NCI-H2171 treated with DMSO at 0.1 percent for 48 hours (cell line): ENCODE measurements at regions not wholly inside any gene's neighbourhood (a gene's known extent, or its start where the extent isn't known, plus 50 kb on each side); places are given as distances from the start of the nearest gene placed in this dataset.
"Not testable (repeated sequence)": the region's sequence is repeated elsewhere in the genome, so short reads cannot be mapped to it uniquely, and the experiment has no call there.

Experiments used
- DNase-seq: peaks from one replicate; lab custom pipeline; 2025; lab: John Stamatoyannopoulos, UW

DNA sequence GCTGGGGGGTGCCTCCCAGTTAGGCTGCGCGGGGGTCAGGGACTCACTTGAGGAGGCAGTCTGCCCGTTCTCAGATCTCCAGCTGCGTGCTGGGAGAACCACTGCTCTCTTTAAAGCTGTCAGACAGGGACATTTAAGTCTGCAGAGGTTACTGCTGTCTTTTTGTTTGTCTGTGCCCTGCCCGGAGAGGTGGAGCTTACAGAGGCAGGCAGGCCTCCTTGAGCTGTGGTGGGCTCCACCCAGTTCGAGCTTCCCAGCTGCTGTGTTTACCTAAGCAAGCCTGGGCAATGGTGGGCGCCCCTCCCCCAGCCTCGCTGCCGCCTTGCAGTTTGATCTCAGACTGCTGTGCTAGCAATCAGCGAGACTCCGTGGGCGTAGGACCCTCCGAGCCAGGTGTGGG, 584.2 kb upstream of the SLC39A10 start:
- not testable (repeated sequence) for DNase-seq

DNA sequence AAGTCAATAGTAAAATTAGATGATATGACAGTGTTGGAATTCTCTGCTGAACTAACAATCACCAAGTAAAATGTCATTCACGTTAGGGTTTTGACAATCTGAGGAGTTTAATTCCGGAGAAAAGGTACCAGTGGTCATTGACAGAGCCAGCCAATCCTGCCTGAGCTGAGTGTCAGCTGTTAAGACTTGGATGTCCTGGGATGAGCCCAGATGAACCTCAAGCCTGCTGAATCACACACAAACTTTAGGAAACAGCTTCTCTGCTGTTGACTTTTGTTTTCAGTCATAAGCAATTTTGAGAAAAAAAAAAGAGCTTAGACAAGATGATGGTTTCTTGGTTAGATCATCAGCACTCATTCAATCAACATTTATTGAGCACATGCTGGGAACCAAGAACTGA, 600.0 kb upstream of the SLC39A10 start:
- DNase-seq: no peak

DNA sequence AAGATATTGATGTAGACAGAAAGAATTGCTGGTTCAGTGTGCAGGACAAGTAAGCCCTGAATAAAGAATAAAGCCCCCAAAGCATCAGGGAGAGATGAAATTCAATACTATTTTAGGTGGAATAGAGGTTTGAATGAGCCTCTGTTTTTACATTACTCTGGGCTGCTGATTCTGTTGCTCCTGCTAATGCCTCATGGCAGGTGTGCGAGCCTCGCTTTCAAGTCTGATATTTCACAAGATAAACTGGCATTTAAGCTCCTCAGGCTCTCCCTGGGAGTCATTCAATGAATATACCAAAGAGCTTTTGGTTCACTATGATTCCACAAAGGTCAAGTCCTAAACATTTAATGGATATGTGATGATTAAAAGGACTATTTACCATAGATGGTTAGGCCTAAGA, 601.0 kb upstream of the SLC39A10 start:
- peak; percentile 76 for DNase-seq

DNA sequence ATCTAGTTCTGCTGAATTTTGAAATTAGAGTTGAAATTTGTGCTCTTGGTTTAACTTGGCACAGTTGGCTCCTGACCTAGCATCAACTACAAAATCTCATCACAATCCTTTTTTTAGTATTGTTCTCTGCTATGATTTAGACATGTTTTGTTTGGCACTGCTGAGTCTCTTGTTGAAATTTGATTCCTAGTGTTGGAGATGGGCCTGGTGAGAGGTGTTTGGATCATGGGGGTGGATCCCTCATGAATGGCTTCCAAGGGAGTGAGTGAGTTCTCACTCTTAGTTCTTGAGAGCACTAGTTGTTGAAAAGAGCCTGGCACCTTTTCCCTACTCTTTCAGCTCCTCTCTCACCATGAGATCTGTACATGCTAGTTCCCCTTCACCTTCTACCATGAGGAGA, 605.6 kb upstream of the SLC39A10 start:
- DNase-seq: peak; percentile 28

DNA sequence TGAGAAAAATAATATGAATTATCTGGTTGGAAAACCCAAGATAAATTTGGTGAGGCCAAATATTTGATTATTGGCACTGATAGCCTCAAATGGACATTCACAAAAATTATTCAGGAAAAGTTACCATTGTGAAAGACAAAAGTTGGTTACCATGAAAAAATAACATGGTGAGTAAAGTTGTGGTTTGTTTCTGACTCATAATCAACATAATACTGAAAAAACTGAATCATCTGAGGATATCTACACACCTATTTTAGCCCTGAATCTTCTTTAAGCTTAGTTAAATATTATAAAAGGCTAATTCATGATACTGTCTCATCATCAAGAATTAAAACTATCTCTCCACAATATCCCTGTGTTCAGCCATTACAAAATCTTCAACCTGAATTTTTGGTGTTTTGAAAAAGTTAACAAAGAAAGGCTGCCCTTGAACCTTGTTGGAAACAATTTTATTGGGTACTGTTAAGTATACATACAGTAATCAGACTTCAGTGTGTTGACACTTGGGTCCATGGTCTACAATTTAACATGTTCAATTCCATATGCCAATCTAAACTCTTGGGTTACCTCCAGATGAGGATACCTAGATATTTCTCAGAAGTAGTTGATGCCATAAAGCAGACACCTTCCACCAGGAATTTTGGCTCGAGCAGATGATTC, 607.5 kb upstream of the SLC39A10 start:
- DNase-seq: no peak

DNA sequence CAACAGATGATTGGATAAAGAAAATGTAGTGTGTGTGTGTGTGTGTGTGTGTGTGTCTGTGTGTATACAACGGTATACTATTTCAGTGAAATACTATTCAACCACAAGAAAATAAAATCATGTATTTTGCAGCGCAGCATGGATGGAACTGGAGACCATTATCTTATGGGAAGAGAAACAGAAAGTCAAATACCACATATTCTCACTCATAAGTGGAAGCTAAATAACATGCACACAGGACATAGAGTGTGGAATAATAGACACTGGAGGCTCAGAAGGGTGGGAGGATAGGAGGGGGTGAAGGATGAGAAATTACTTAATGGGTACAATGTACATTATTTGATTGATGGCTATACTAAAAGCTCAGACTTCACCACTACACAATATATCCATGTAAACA, 609.1 kb upstream of the SLC39A10 start:
- no peak for DNase-seq

DNA sequence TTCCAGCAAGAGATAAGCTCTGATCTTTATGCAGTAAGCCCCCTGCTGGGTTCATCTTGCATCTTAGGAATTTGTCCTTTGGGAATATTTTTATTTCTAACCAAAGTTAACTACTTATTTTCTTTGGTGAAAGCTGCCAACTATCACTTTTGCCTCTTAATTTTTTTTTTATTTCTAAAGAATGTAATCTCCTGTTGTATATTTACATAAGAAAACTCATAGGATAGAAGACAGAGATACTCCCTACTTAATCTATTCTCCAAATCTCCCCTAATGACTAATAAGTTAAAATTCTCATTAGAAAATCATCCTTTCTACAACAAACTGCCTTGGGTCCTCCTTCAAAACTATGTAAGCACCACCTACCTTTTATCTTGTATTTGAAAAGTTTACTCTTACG, 612.2 kb upstream of the SLC39A10 start:
- DNase-seq: no peak

DNA sequence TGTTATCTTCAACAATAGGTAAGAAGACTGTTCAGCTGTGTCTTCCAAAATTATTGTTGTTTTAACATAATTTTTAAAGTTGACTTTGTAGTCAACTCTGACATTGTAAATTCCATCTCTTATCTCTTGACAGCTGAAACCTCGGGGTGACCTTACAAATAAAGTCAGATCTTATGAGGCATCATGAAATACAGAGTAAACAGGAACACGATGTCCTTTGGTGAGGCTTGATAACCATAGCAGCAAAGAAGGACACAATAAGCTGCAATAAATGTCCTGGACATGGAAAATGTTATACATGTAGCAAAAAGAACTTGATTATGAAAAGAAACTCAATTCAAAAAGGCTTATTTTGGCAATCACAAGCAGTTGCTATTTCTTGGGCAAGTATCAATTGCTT, 618.9 kb upstream of the SLC39A10 start:
- DNase-seq: no peak

DNA sequence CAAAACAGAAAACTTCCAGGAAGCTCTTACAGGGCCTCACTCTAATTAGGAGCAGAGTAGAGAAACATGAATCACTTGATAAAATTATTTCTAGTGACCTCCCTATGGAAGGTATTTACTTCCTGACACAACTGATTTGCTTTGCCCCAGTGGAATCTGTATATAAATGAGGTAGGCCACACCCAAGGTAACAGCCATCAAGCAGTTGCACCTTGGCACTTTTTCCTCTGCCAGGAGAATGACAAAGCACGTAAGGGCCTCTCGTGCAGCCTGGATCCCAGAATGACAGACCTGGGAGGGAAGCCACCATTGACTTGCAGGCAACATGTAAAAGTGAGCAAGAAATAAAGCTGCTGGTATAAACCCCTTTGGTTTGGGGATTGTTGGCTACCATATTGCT, 620.0 kb upstream of the SLC39A10 start:
- no peak for DNase-seq

DNA sequence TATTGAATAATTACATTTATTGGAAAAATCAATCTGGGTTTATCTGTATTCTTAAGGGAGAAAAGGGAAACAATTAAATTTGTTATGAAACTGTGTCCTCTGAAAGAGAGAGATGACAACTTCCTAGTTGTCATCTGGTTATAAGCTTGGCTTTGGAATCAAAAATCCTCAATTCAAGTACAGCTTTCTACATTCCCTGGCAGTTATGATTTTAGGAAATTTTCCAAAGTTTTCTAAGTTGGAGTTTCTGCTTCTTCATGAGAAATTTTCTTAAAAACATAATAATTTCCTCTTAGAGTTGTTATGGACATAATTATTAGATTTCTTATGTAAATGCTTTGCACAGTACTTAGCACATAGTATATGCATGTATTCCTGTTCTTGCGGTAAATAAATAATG, 625.6 kb upstream of the SLC39A10 start:
- no peak for DNase-seq

DNA sequence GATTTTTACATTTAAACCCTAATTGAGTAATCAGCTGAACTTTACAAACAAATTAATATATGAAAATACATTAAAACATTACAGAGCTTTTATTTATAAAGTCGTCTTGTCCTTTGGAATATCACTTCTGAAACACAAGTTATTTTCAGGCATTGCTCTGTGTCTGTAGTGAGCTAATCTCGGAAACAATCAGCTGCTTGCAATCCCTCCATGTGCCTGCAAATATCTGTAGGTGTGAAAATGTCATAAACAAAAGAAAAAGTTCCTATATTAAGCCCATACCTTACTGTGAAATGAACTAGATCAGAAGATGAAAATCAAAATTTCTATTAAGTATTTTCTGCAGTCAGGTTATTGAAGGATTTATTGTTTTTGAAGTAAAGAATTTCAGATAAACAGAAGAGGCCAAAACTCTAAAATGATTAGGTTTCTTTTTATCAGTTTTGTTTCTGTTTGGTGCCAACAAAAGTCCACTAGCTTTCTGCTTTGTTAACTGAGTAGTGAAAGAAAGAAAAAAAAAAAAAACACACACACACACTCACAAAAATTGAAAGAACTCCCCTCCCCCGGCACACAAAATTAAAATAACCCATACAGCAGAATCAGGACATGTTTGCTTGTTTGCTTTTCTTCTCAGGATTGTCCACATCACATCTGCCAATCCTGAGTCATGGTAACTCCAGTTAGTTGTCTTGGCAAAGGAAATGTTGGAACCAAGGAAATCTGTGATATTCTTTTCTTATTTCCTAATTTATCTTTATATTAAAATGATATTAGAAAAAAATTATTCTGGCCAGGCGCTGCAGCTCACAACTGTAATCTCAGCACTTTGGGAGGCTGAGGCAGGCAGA, 627.0 kb upstream of the SLC39A10 start:
- no peak for DNase-seq

DNA sequence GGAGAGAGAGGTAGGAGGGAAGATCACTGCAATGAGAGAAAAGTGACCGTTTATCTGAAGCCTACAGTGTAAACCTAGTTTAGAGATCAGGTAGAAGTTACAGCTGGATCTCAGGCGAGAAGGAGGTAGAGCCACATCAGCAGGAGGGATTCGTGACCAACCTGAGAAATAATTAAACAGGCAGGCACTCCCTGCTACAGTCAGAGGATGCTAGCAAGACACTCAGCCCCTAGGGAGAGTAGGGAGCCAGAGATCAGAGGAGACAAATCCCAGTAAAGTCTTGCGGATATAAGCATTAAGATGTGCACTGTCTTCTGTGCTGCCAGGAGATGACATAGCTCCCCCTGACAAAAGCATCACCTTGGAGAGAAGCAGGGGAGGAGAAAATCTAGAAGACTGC, 629.1 kb upstream of the SLC39A10 start:
- DNase-seq: no peak

DNA sequence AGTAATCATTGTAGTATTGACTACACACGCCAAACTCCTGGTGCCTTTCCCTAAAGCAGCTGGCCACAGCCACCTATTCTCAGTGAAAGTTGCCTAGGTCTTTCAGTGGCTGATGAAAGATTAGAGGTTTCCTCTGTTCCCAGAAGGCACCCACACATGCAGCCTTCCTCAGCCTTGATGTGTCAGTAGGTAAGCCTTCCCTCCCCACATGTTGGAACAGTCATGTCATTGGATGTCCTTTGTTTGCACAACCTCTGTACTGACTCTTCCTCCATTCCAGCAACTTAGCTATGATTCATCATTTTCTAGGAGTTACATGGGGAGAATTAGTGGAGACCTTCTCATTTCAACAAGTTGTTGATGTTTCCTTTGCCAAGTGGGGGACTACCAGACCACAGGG, 630.8 kb upstream of the SLC39A10 start:
- no peak for DNase-seq

DNA sequence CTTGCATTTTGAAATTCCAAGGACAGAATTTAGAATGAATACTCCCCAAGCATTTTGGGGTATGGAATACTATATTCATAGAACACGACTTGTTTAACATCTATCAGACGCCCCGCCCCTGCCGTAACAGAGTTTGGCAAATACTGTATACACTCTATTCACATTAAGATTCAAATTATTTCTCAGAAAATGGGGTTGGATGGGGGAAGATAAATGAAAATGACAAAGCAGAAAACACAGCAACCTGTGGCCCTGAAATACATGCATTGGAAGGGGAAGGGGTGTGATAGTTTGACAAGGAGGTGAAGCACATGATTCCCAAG, 634.6 kb upstream of the SLC39A10 start:
- no peak for DNase-seq

DNA sequence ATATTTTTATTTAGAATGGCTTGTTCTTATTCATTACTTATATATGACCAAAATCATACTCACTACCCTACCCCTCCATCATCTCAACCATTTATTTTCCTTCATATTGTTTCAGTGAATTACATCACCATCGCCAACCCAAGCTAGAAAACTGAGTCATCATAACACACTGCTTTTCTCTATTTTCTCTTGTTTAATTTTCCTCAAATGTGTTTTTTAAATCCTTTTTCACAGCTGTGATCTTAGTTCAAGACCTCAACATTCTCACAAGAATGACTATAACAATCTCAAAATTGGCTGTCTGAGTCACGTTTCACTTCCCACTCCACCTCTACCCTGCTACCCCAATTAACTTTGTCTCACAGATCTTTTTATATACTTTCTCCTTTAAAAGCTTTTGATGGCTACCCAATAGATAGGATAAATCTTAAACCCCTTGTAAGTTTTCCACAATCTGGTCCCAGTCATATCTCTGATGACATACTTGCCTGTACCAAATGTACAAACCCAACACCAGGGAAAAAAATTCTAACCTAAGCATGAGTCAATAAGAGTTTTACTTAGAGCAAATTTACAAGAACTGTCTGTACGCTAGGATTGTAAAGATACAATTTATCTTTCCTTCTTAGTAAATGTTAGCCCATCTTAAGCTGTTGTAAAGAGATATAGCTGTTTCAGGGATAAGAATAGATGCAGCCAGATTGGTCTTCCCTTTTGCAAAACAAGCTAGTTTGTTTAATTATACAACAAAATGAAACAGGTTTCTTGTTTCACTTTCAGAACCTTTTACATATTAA, 635.1 kb upstream of the SLC39A10 start:
- no peak for DNase-seq

DNA sequence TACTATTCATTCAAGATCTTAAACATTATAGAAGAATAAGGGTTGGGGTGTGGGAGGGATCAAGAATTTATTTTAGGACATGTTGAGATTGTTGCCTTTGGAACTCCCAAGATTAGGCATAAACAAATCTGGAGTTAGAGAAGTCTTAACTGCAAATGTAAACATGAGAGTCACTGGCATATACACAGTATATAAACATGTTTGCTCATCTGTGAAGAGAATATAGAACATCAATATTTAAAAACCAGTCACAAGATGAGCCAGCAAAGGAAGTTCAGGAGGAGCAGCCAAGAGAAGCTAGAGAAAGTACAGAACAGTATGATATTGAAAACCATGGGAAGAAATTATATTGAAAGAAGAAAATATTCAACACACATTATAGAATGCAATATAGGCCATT, 638.6 kb upstream of the SLC39A10 start:
- no peak for DNase-seq

DNA sequence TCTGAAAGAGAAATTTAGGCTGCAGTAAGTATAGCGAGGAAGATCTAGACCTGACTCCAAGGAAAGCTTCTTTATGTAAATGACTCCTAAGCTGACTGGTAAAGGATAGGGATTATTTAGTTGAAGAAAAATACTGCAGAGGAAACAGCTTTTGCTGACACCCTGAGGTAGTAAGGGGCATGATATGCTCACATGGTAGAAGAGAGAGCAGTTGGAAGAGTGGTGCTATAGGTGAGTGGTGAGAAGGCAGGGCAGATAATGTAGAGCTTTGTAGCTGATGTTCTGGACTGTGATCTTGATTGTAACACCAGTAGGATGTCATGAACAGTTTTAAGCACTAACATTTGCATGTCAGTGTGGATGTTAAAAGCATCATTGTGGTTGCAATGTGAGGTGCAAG, 639.1 kb upstream of the SLC39A10 start:
- no peak for DNase-seq

DNA sequence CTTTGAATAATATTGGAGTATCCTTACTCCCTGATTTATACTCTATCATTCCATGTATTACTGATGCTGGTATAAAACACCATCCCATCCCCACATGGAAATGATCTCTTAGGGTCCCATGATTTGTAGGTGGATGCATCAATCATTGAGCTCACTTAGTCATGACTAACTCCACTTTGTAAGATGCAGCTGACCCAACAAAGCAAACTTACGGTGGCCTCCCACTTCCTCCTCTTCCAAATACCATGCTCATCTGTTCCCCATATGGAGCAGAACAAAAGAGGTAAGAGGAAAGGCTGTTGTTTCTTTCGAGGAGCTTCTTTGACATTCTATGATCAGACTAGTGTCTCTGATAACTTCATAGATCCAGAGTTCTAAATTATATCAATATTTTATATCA, 640.2 kb upstream of the SLC39A10 start:
- no peak for DNase-seq

DNA sequence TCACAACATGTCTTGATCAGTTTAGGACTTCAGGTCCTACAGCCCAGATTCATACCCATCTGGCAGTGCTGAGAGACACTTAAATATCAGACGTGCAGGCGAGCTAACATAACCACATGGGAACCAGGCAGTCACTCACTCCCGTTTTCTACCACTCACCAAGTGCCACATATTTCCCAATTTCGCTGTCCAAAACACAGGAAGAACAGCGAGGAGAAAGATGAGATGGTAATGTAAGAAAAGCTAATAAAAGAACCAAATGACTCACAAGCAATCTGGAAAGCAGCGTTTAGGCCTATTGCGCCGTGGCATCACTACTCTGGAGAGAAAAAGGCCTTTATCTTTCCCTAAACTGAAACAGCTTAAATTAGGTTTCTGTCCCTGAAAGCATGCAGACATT, 647.8 kb upstream of the SLC39A10 start:
- DNase-seq: peak; percentile 77

DNA sequence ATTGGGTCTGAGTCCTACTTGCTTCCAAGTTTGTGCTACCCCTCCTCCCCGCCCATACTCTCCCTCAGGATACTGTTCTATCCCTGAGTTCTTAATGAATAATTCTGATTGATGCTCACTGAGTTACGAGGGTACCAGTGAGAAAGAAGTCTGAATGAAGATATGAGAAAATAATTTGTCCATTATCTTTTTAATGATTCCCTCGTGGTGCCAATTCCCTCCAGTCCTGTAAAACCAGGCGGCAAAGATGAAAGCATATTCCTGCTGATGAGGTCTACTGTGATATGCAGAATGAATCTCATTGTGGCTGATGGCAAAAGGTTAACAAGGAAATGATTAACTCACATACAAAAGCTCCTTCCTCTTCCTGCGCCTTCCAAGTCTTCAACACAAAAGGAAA, 650.2 kb upstream of the SLC39A10 start:
- no peak for DNase-seq

DNA sequence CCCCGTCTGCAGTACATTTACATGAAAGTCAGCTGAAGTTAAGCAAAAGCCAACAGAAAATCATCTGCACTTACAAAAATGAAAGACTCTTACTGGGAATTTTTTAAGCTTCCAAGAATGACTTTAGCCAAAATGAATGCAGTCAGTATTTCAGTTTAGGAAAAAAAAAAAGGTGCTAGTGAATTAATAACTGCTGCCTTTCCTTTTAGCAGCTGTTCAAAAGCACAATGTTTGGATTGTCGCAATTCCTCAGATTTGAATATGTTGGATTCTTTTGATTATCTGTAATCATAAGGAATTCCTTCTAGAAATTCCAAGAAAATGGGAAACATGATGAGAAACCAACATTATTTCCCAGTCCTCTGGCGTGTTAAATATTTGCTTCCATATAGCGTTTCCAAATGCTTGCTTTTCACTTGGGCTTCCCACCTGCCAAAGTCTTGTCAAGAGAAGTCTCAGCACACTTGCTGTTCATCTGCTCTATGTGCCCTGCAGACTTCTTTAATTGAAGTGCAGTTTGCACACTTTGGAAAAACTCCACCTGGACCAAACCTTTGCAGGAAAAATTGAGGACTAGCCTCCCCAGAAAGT, 653.0 kb upstream of the SLC39A10 start:
- DNase-seq: no peak

DNA sequence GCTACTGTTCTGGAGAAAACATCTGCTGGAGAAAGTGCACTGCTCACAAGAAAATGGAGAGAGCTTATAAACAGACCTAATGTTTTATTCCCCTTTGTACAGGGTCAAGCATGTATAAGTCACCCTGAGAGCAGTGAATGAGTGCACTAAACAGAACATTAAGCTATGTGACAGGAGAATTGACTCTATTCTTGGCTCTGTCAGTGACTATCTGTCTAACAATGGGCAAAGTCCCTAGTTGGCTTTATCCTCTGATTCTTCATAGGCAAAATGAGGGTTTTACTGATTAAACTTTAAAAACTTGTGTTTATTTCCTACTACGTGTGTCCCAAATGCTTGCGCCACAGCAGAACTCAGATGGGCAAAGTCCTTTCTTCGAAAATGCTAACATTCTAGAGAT, 655.1 kb upstream of the SLC39A10 start:
- no peak for DNase-seq

DNA sequence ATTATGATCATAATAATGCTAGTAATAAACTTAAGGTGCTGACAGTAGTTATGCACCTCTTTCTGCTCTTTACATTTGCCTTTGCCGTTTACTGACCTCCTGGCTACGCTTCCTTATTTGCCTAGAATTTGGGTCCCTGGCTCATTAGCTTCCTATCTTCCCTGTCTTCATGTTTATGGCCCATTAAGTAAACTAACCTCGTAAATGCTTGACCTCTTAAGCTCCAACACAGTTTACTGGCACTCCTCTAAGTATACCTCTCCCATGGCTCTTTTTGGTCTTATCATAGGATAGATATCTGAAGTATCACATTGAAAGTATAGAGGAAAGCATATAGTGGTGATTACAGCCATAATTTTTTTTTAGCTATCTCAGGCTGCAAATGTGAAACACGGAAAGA, 657.3 kb upstream of the SLC39A10 start:
- DNase-seq: no peak
